ENCODE measurements at regions not wholly inside any gene's neighbourhood (a gene's known extent, or its start where the extent isn't known, plus 50 kb on each side); places are given as distances from the start of the nearest gene placed in this dataset.
"Not testable (repeated sequence)": the region's sequence is repeated elsewhere in the genome, so short reads cannot be mapped to it uniquely, and the experiment has no call there.

DNA sequence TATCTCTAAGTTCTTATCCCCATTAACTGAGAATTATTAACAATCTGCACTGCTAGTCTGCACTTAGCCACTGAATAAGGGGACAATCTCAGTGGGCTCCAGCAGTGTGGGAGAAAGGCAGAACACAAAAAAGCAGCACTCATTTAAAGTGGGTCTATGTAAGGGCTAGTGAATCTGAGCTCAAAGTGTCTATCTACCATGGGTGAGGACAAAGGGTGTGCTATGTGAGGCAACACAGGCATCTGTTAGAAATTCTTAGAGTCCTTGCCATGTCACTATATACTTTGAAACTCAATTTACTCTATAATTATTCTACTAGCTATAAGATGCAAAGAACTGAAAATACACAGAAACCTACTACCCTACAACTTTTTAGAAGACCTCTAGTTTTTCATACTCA lies 135.8 kb upstream of the TMEM168 start:
- H3K9me2 ChIP-seq, result no peaks in the 10 kb centered on the region
- CTCF ChIA-PET, result no interaction called here
- H3K36me3 ChIP-seq (replicated peaks in 1 of 2; ENCODE audit: control insufficient read depth in 1 of 2, insufficient read depth in 2 of 2, low read length in 1 of 2), result peaks cover 6 to 23% of the 10 kb centered on the region in 2 experiments
- H3K9ac ChIP-seq, result no peak overlapping the region
- H3K27ac ChIP-seq (ENCODE audit: low read depth in 2 of 2, low read length in 1 of 2), result no peak overlapping the region
- H3K27me3 ChIP-seq (ENCODE audit: insufficient read depth), result no peaks in the 10 kb centered on the region
- no peaks in the 10 kb centered on the region for H3K9me3 ChIP-seq
- no peak for DNase-seq
- POLR2A ChIA-PET, result no interaction called here
- peaks cover 0 to 2% of the 10 kb centered on the region in 2 experiments; a peak in 2 of 4 replicates for H3K4me1 ChIP-seq (ENCODE audit: control insufficient read depth in 1 of 2, insufficient read depth in 2 of 2, low read depth in 1 of 2, low read length in 1 of 2)
- H3K79me2 ChIP-seq (ENCODE audit: insufficient read depth), result peaks cover 46% of the 10 kb centered on the region
- TF ChIP-seq GATA2 (CRISPR knock-in tag; IDR thresholded peaks at IDR 0.05), result no peak
- no peak for TF ChIP-seq POLR2AphosphoS5 (IDR thresholded peaks at IDR 0.05; ENCODE audit: low read depth, low read length)
- TF ChIP-seq RCOR1 (IDR thresholded peaks at IDR 0.05; ENCODE audit: low read length), result no peak
- no peak for TF ChIP-seq CHD2 (IDR thresholded peaks at IDR 0.05; ENCODE audit: low read length, partially characterized antibody)
- TF ChIP-seq JUND (IDR thresholded peaks at IDR 0.05), result no peak
- TF ChIP-seq, protein P1, sequence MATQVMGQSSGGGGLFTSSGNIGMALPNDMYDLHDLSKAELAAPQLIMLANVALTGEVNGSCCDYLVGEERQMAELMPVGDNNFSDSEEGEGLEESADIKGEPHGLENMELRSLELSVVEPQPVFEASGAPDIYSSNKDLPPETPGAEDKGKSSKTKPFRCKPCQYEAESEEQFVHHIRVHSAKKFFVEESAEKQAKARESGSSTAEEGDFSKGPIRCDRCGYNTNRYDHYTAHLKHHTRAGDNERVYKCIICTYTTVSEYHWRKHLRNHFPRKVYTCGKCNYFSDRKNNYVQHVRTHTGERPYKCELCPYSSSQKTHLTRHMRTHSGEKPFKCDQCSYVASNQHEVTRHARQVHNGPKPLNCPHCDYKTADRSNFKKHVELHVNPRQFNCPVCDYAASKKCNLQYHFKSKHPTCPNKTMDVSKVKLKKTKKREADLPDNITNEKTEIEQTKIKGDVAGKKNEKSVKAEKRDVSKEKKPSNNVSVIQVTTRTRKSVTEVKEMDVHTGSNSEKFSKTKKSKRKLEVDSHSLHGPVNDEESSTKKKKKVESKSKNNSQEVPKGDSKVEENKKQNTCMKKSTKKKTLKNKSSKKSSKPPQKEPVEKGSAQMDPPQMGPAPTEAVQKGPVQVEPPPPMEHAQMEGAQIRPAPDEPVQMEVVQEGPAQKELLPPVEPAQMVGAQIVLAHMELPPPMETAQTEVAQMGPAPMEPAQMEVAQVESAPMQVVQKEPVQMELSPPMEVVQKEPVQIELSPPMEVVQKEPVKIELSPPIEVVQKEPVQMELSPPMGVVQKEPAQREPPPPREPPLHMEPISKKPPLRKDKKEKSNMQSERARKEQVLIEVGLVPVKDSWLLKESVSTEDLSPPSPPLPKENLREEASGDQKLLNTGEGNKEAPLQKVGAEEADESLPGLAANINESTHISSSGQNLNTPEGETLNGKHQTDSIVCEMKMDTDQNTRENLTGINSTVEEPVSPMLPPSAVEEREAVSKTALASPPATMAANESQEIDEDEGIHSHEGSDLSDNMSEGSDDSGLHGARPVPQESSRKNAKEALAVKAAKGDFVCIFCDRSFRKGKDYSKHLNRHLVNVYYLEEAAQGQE (IDR thresholded peaks at IDR 0.05; ENCODE audit: low read depth, low read length), result no peak
- no peak for TF ChIP-seq SIN3A (IDR thresholded peaks at IDR 0.05; ENCODE audit: borderline replicate concordance, low read depth, low read length)
- TF ChIP-seq FOXM1 (IDR thresholded peaks at IDR 0.05; ENCODE audit: low read depth), result no peak
- TF ChIP-seq, protein P2, sequence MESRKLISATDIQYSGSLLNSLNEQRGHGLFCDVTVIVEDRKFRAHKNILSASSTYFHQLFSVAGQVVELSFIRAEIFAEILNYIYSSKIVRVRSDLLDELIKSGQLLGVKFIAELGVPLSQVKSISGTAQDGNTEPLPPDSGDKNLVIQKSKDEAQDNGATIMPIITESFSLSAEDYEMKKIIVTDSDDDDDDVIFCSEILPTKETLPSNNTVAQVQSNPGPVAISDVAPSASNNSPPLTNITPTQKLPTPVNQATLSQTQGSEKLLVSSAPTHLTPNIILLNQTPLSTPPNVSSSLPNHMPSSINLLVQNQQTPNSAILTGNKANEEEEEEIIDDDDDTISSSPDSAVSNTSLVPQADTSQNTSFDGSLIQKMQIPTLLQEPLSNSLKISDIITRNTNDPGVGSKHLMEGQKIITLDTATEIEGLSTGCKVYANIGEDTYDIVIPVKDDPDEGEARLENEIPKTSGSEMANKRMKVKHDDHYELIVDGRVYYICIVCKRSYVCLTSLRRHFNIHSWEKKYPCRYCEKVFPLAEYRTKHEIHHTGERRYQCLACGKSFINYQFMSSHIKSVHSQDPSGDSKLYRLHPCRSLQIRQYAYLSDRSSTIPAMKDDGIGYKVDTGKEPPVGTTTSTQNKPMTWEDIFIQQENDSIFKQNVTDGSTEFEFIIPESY (IDR thresholded peaks at IDR 0.05; ENCODE audit: borderline replicate concordance, low read depth), result no peak
- TF ChIP-seq, protein P3, sequence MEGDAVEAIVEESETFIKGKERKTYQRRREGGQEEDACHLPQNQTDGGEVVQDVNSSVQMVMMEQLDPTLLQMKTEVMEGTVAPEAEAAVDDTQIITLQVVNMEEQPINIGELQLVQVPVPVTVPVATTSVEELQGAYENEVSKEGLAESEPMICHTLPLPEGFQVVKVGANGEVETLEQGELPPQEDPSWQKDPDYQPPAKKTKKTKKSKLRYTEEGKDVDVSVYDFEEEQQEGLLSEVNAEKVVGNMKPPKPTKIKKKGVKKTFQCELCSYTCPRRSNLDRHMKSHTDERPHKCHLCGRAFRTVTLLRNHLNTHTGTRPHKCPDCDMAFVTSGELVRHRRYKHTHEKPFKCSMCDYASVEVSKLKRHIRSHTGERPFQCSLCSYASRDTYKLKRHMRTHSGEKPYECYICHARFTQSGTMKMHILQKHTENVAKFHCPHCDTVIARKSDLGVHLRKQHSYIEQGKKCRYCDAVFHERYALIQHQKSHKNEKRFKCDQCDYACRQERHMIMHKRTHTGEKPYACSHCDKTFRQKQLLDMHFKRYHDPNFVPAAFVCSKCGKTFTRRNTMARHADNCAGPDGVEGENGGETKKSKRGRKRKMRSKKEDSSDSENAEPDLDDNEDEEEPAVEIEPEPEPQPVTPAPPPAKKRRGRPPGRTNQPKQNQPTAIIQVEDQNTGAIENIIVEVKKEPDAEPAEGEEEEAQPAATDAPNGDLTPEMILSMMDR (IDR thresholded peaks at IDR 0.05), result no peak
- no peak for TF ChIP-seq RAD21 (IDR thresholded peaks at IDR 0.05; ENCODE audit: low read length)
- no peak for TF ChIP-seq GABPA (IDR thresholded peaks at IDR 0.05; ENCODE audit: low read depth)
- no peak for TF ChIP-seq NFIC (IDR thresholded peaks at IDR 0.05; ENCODE audit: borderline replicate concordance)
- no peak for TF ChIP-seq TEAD4 (IDR thresholded peaks at IDR 0.05; ENCODE audit: borderline replicate concordance, insufficient read depth)
- TF ChIP-seq, protein P4, sequence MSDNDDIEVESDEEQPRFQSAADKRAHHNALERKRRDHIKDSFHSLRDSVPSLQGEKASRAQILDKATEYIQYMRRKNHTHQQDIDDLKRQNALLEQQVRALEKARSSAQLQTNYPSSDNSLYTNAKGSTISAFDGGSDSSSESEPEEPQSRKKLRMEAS (IDR thresholded peaks at IDR 0.05; ENCODE audit: low read depth), result no peak
- TF ChIP-seq NRF1 (IDR thresholded peaks at IDR 0.05; ENCODE audit: low read depth, low read length), result no peak
- H3K4me3 ChIP-seq (ENCODE audit: low read depth in 2 of 2, low read length in 1 of 2), result no peak overlapping the region
- H2AFZ ChIP-seq (ENCODE audit: low read depth), result no peak overlapping the region
- no peak overlapping the region for H3K4me2 ChIP-seq
- H4K20me1 ChIP-seq (ENCODE audit: insufficient read depth), result no peaks in the 10 kb centered on the region; the same call in 1 of the 2 replicates
- H3F3A ChIP-seq (replicated peaks; ENCODE audit: insufficient read depth), result peaks cover 6% of the 10 kb centered on the region

DNA sequence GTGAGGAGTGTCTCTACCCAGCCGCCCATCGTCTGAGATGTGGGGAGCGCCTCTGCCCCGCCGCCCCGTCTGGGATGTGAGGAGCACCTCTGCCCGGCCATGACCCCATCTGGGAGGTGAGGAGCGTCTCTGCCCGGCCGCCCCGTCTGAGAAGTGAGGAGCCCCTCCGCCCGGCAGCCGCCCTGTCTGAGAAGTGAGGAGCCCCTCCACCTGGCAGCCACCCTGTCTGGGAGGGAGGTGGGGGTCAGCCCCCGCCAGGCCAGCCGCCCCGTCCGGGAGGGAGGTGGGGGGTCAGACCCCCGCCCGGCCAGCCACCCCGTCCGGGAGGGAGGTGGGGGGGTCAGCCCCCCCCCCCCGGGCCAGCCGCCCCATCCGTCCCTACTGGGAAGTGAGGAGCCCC lies 132.4 kb upstream of the TMEM168 start:
- DNase-seq; H3K9me2 ChIP-seq; H3K4me1 ChIP-seq (ENCODE audit: control insufficient read depth in 1 of 2, insufficient read depth in 2 of 2, low read depth in 1 of 2, low read length in 1 of 2); H4K20me1 ChIP-seq (ENCODE audit: insufficient read depth); POLR2A ChIA-PET; CTCF ChIA-PET; H3K9me3 ChIP-seq; H2AFZ ChIP-seq (ENCODE audit: low read depth); H3K27ac ChIP-seq (ENCODE audit: low read depth in 2 of 2, low read length in 1 of 2); H3K4me3 ChIP-seq (ENCODE audit: low read depth in 2 of 2, low read length in 1 of 2); H3K36me3 ChIP-seq (replicated peaks in 1 of 2; ENCODE audit: control insufficient read depth in 1 of 2, insufficient read depth in 2 of 2, low read length in 1 of 2); H3K4me2 ChIP-seq; H3F3A ChIP-seq (replicated peaks; ENCODE audit: insufficient read depth); H3K27me3 ChIP-seq (ENCODE audit: insufficient read depth); H3K9ac ChIP-seq: not testable (repeated sequence)
- peaks cover 34% of the 10 kb centered on the region for H3K79me2 ChIP-seq (ENCODE audit: insufficient read depth)
- 86% methylated on average over 3 of the region's 25 CpGs for WGBS (ENCODE audit: low lambda C conversion rate)

DNA sequence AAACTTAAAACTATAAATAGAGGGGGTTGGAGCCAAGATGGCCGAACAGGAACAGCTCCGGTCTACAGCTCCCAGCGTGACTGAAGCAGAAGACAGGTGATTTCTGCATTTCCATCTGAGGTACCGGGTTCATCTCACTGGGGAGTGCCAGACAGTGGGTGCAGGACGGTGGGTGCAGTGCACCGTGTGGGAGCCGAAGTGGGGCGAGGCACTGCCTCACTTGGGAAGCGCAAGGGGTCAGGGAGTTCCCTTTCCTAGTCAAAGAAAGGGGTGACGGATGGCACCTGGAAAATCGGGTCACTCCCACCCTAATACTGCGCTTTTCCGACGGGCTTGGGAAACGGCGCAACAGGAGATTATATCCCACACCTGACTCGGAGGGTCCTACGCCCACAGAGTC lies 126.2 kb upstream of the TMEM168 start:
- CTCF ChIA-PET, result interaction anchor here (0.9 kb wide), 1 partner anchor 12 kb away, joined by 3 read pairs; no protein-coding TSS in a partner anchor
- DNase-seq, result not testable (repeated sequence)
- 94% methylated on average over 14 of the region's 18 CpGs for WGBS (ENCODE audit: low lambda C conversion rate)

More for the DNA sequence above, 126.2 kb upstream of the TMEM168 start:
- H3K4me1 ChIP-seq (ENCODE audit: control insufficient read depth in 1 of 2, insufficient read depth in 2 of 2, low read depth in 1 of 2, low read length in 1 of 2); H4K20me1 ChIP-seq (ENCODE audit: insufficient read depth); H3K4me2 ChIP-seq; H3K27ac ChIP-seq (ENCODE audit: low read depth in 2 of 2, low read length in 1 of 2); H3K9ac ChIP-seq; H3K9me3 ChIP-seq; H3K9me2 ChIP-seq; H3F3A ChIP-seq (replicated peaks; ENCODE audit: insufficient read depth); H2AFZ ChIP-seq (ENCODE audit: low read depth); H3K4me3 ChIP-seq (ENCODE audit: low read depth in 2 of 2, low read length in 1 of 2); H3K27me3 ChIP-seq (ENCODE audit: insufficient read depth); POLR2A ChIA-PET: not testable (repeated sequence)
- Histone ChIP-seq H3K79me2 (ENCODE audit: insufficient read depth) (peaks cover 17% of the 10 kb centered on the region), H3K36me3 (replicated peaks in 1 of 2; ENCODE audit: control insufficient read depth in 1 of 2, insufficient read depth in 2 of 2, low read length in 1 of 2) (peaks cover 36 to 40% of the 10 kb centered on the region in 2 experiments)

Data from SK-N-SH (cell line).